Breast epithelium (tissue), 4 donors: ENCODE measurements at regions not wholly inside any gene's neighbourhood (a gene's known extent, or its start where the extent isn't known, plus 50 kb on each side); places are given as distances from the start of the nearest gene placed in this dataset.
A peak's percentile ranks its signal among the peaks of the same experiment; 100 is the strongest.

ENCODE experiments used
- DNase-seq, 2 donors: peaks; one replicate each; pipeline ENCODE4 v3.0.0-alpha.2; 2019; ENCODE audit warnings: low spot score in 2 of 2
- H3K27ac ChIP-seq, 2 donors: fragments of 200-600 bp; sonication (generic) in 1 of 2; one replicate each; pipeline ENCODE4 v1.5.1; 2016 to 2019; ENCODE audit warnings: mild to moderate bottlenecking in 1 of 2
- H3K27me3 ChIP-seq, 2 donors: fragments of 200-600 bp; sonication (generic) in 1 of 2; one replicate each; pipeline versions ENCODE4 v1.5.1 to v1.6.0; 2017 to 2019; ENCODE audit warnings: control low read depth in 1 of 2, mild to moderate bottlenecking in 1 of 2
- H3K36me3 ChIP-seq: fragments of 200-600 bp; one replicate; pipeline ENCODE4 v1.5.1; 2019
- H3K4me1 ChIP-seq, 2 donors: fragments of 200-600 bp; sonication (generic); one replicate each; pipeline ENCODE4 v1.5.1; 2016 to 2019; ENCODE audit warnings: control low read depth in 1 of 2
- H3K4me3 ChIP-seq, 3 donors: fragments of 200-600 bp; sonication (generic); 1 replicate in 2 of 3; 2 replicates in 1 of 3; pipeline ENCODE4 v1.5.1; 2016 to 2019; ENCODE audit warnings: mild to moderate bottlenecking in 3 of 3, moderate library complexity in 2 of 3
- H3K9me3 ChIP-seq, 2 donors: fragments of 200-600 bp; sonication (generic) in 1 of 2; one replicate each; pipeline ENCODE4 v1.5.1; 2016 to 2019; ENCODE audit warnings: control low read depth in 1 of 2
- CTCF ChIP-seq, 3 donors: fragments of 450-650 bp; IDR thresholded peaks; one replicate each; pipeline ENCODE4 v1.5.1; 2016 to 2017; ENCODE audit warnings: antibody characterized with exemption in 3 of 3, mild to moderate bottlenecking in 3 of 3, moderate library complexity in 3 of 3
- POLR2A ChIP-seq: fragments of 450-650 bp; IDR thresholded peaks from one replicate; pipeline ENCODE4 v1.6.1; 2016; ENCODE audit warnings: antibody characterized with exemption, mild to moderate bottlenecking, moderate library complexity
- POLR2AphosphoS5 ChIP-seq, 3 donors: sonication (generic); formaldehyde crosslinking; IDR thresholded peaks; one replicate each; pipeline ENCODE4 v1.6.1; 2017; ENCODE audit warnings: antibody characterized with exemption in 3 of 3
- intact Hi-C: fragments of 100-400 bp; cut with DNase I; formaldehyde crosslinking; loops from one replicate; pipeline ENCODE4 v1.15.1; 2023; ENCODE audit warnings: low total_unique reads

DNA sequence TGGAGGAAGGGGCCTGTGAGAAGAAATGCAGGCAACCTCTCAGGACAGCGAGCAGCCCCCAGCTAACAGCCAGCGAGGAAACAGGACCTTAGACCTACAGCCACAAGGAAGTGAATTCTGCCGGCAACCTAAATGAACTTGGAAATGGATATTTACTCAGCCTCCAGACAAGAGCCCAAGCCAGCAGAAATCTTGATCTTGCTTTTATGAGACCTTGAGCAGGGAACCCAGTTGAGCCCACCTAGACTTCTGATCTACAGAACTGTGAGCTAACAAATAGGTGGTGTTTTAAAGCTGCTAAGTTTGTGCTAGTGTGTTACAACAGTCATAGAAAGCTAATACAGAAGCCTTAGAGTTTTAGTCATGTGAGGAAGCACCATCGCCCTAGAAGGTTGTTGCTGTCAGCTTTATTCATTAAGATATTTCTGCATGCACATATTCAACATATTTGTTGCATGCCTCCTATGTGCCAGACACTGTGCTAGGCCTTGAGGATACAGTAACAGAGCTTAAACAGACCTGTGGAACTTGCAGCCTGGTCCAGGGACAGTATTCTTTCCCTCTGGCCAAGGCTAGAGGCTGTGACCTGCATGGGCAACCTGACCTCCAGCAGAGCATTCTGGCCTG, 50.3 kb downstream of the NALF2 start:
- no peaks in the 10 kb centered on the region for H3K9me3 ChIP-seq
- H3K4me3 ChIP-seq, result no peak overlapping the region
- DNase-seq, result no peak
- no peak overlapping the region for H3K27ac ChIP-seq
- intact Hi-C loops, result no loop called here
- H3K4me1 ChIP-seq, result no peaks in the 10 kb centered on the region
- H3K36me3 ChIP-seq, result no peaks in the 10 kb centered on the region
- TF ChIP-seq POLR2A (no peak), POLR2AphosphoS5 (IDR thresholded peaks at IDR 0.05) (no peak), CTCF (IDR thresholded peaks at IDR 0.05) (no peak)
- peaks cover 0 to 41% of the 10 kb centered on the region in 2 donors for H3K27me3 ChIP-seq

DNA sequence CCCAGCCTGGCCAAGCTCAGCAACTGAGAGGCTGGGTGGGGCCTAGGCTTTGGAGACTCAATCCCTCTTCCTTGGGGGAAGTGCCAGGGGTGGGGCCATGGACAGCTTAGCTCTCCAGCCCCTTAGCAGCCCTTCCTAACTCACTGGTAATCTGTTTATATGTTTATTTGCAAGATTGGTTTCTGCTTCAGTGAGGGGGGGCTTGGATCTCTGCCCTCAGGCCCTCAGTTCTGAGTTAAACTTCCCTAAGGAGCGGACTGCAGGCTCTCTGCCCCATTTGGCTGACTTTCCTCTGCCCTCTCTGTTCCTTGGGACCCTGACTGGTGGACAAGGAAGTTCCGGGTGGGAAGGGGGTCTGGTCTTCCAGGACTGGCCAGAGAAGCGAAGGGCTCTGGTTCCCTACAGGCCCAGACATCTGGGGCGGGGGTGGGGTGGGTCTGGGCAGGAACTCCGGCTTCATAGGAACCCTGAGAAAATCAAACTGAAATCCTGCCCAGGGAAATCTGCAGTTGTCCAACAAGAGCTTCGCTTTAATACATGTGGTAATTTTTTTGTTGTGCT, 51.4 kb downstream of the NALF2 start:
- intact Hi-C loops, result no loop called here
- H3K4me1 ChIP-seq, result no peaks in the 10 kb centered on the region
- no peak overlapping the region for H3K4me3 ChIP-seq
- H3K27ac ChIP-seq, result peak overlapping the region in 1 of 2 donors; percentile 28
- no peak for DNase-seq
- no peaks in the 10 kb centered on the region for H3K9me3 ChIP-seq
- TF ChIP-seq POLR2A (no peak), CTCF (IDR thresholded peaks at IDR 0.05) (no peak), POLR2AphosphoS5 (IDR thresholded peaks at IDR 0.05) (no peak)
- H3K27me3 ChIP-seq, result peaks cover 0 to 51% of the 10 kb centered on the region in 2 donors
- H3K36me3 ChIP-seq, result no peaks in the 10 kb centered on the region

DNA sequence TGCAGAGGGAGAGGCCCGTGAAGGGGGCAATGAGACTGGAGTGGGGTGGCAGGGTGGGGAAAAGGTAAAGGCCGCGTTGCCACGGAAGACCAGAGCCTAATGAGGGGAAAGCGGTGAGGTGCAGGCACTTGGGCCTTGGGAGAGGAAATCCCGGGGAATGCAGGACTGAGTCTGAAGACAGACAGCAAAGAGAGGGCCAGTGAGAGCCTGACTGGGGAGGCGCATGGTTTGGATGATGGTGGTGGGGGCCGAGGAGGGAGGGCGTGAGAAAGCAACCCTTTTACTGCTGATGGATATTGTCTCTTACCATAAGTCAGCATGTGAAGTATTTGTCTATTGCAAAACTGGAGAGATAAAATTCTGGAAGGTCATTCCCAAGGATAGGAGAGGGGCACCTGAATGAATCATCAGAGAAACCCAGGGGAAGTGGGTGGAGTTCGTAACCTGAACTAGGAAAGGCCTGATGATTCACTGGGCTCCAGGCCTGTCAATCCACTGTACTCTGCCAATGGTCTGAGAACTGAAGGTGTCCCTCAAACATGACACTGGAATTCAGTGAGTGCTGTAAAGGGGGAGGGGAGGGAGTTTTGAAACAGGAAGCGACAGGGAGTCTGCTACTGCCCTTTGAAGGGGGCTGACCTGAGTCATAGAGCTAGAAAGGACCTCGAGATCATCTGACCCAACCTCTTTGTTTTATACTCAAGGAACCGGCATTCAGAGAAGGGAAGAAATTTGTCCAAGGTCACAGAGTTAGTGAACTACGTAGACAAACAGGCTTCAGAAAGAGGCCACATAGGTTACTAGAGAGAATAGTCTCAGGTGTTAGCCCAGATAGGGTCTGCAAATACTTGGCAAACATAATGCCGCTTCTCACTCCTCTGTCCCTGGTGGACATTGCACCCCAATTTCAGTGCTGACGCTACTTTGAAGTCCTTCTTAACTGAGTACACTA, 52.2 kb downstream of the NALF2 start:
- TF ChIP-seq CTCF (IDR thresholded peaks at IDR 0.05), result no peak
- peaks cover 0 to 54% of the 10 kb centered on the region in 2 donors for H3K27me3 ChIP-seq
- no peak for DNase-seq
- H3K4me1 ChIP-seq, result no peaks in the 10 kb centered on the region
- H3K27ac ChIP-seq, result peak overlapping the region in 1 of 2 donors; percentile 28
- intact Hi-C loops, result no loop called here
- H3K9me3 ChIP-seq, result no peaks in the 10 kb centered on the region
- H3K36me3 ChIP-seq, result no peaks in the 10 kb centered on the region
- no peak overlapping the region for H3K4me3 ChIP-seq

DNA sequence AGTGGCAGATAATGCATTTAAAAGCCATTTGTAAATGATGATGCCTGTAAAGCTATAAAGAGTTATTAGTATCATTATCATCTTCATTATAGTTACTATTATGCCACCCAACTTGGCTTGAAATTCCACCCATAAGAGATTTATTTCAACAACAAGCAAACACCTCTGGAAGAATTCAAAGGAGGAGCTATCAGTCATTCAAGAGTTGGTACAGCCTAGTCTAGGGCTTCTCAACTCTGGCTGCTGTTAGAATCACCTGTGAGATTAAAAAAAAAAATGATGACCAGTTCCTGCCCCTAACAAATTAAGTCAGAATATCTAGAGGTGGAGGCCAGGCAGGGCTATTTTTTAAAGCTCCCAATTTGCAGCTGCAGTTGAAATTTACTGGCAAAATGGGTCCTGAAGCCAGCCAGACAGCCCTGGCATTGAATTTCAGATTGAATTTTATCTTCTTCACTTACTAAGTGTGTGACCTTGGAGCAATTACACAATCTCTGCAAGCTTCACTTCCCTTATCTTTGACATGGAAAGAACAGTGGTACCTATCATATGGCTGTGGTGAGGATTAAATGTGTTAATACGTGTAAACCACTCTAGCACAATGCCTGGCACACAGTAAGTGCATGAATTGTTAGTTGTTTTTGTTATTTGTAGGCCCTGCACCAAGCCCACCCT, 52.9 kb upstream of the EDA start:
- intact Hi-C loops, result no loop called here
- Histone ChIP-seq H3K4me3 (no peak overlapping the region), H3K36me3 (no peaks in the 10 kb centered on the region), H3K27me3 (peaks cover 0 to 54% of the 10 kb centered on the region in 2 donors), H3K4me1 (no peaks in the 10 kb centered on the region), H3K27ac (no peak overlapping the region), H3K9me3 (no peaks in the 10 kb centered on the region)
- DNase-seq, result no peak
- no peak for TF ChIP-seq POLR2AphosphoS5 (IDR thresholded peaks at IDR 0.05)

GRCh38 chrX:69564665-69565064, 51.2 kb upstream of the EDA start:
- H3K4me1 ChIP-seq, result no peaks in the 10 kb centered on the region
- H3K36me3 ChIP-seq, result no peaks in the 10 kb centered on the region
- H3K4me3 ChIP-seq, result no peak overlapping the region
- H3K27ac ChIP-seq, result no peak overlapping the region
- peaks cover 0 to 52% of the 10 kb centered on the region in 2 donors for H3K27me3 ChIP-seq
- intact Hi-C loops, result no loop called here
- no peak for DNase-seq
- no peak for TF ChIP-seq POLR2A
- TF ChIP-seq POLR2AphosphoS5 (IDR thresholded peaks at IDR 0.05), result no peak
- TF ChIP-seq CTCF (IDR thresholded peaks at IDR 0.05), result no peak
- no peaks in the 10 kb centered on the region for H3K9me3 ChIP-seq
